ENCODE measurements at regions not wholly inside any gene's neighbourhood (a gene's known extent, or its start where the extent isn't known, plus 50 kb on each side); places are given as distances from the start of the nearest gene placed in this dataset.

DNA sequence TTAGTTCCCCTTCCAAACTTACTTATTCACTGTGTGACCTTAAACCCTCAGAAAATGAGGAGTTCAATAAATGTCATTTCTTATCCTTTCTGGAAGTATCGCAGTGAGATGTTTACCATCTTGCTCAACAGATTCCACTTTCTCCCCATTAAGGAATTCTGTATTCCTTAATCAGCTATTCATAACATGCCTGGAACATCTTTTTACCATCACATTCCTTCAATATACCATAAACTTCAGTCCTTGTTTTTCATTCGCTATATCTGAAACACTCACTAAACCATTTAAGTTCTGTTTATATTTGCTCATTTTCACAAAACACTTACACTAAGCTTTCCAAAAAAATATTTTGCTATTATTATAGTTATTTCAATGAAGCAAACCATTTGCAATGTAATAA, 1158.6 kb downstream of the CDH12 start:
- Histone ChIP-seq H3K4me1 (ENCODE audit: insufficient read depth, low read length) (no peaks in the 10 kb centered on the region), H3K4me3 (ENCODE audit: low read length) (no peak overlapping the region), H3K9me3 (ENCODE audit: low read depth, low read length) (no peaks in the 10 kb centered on the region), H3K27me3 (ENCODE audit: insufficient read depth, low read length) (no peaks in the 10 kb centered on the region)

DNA sequence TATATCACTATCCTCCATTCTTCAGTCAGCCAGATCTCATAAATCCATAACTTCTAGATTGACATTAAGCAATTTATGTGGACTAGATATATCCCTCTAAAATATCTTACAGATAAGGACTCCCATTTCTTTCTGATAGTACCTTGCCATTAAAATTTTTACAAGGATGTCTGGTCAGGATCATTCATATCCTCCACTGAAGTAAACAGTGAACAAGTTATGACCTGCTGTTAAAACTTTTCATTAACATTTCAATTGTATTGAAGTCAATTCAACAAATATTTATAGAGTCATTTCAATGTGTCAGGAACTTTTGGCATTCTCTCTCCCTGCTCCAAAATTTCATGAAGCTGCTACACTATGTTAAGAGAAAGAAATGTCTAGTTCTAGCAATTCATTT, 1159.6 kb downstream of the CDH12 start:
- Histone ChIP-seq H3K4me1 (ENCODE audit: insufficient read depth, low read length) (no peaks in the 10 kb centered on the region), H3K27me3 (ENCODE audit: insufficient read depth, low read length) (no peaks in the 10 kb centered on the region), H3K9me3 (ENCODE audit: low read depth, low read length) (no peaks in the 10 kb centered on the region), H3K4me3 (ENCODE audit: low read length) (no peak overlapping the region)

DNA sequence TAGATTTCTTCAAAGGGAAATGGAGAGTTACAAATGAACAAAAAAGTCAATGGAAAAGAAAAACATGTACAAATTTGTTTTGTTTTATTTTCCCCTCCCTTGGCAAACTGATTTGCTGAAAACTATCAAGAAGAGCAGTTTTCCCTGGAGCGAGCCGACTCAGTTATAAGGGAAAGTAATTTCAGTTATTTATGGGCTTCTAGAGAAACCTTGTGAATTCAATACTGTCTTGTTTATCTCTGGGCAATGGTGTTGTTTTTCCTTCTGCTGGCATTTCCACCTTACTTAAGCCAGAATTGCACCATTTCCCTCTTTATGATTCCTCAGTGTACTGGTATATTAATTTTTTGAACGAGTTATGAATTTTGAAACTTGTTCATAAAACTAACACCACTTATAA, 1163.6 kb downstream of the CDH12 start:
- no peaks in the 10 kb centered on the region for H3K9me3 ChIP-seq (ENCODE audit: low read depth, low read length)
- no peak overlapping the region for H3K4me3 ChIP-seq (ENCODE audit: low read length)
- no peaks in the 10 kb centered on the region for H3K27me3 ChIP-seq (ENCODE audit: insufficient read depth, low read length)
- no peaks in the 10 kb centered on the region for H3K4me1 ChIP-seq (ENCODE audit: insufficient read depth, low read length)

DNA sequence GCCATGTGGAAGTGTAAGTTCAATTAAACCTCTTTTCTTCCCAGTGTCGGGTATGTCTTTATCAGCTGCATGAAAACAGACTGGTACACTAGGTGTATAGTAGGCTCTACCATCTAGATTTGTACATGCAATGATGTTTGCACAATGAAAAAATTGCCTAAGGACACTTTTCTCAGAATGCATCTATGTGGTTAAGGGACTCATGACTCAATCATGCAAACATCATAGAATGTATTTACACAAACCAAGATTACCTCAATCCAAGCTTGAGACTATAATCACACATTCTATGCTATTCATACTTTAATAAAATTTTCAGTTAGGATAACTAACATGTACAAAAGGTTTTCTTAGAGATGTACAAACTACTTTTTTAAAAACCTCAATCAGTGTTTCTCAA, 1164.5 kb downstream of the CDH12 start:
- no peak overlapping the region for H3K4me3 ChIP-seq (ENCODE audit: low read length)

GRCh38 chr5:21687621-21688020, 1165.5 kb downstream of the CDH12 start:
- no peak overlapping the region for H3K4me3 ChIP-seq (ENCODE audit: low read length)
- H3K4me1 ChIP-seq (ENCODE audit: insufficient read depth, low read length), result no peaks in the 10 kb centered on the region
- no peaks in the 10 kb centered on the region for H3K9me3 ChIP-seq (ENCODE audit: low read depth, low read length)
- no peaks in the 10 kb centered on the region for H3K27me3 ChIP-seq (ENCODE audit: insufficient read depth, low read length)

More for the DNA sequence above, 1164.5 kb downstream of the CDH12 start:
- Histone ChIP-seq H3K9me3 (ENCODE audit: low read depth, low read length) (no peaks in the 10 kb centered on the region), H3K27me3 (ENCODE audit: insufficient read depth, low read length) (no peaks in the 10 kb centered on the region), H3K4me1 (ENCODE audit: insufficient read depth, low read length) (no peaks in the 10 kb centered on the region)

GRCh38 chr5:21686706-21687105, 1166.4 kb downstream of the CDH12 start:
- Histone ChIP-seq H3K4me1 (ENCODE audit: insufficient read depth, low read length) (no peaks in the 10 kb centered on the region), H3K27me3 (ENCODE audit: insufficient read depth, low read length) (no peaks in the 10 kb centered on the region), H3K4me3 (ENCODE audit: low read length) (no peak overlapping the region), H3K9me3 (ENCODE audit: low read depth, low read length) (no peaks in the 10 kb centered on the region)

- H3K4me3 ChIP-seq (ENCODE audit: low read length), result no peak overlapping the region
- no peaks in the 10 kb centered on the region for H3K4me1 ChIP-seq (ENCODE audit: insufficient read depth, low read length)
- H3K9me3 ChIP-seq (ENCODE audit: low read depth, low read length), result no peaks in the 10 kb centered on the region
- no peaks in the 10 kb centered on the region for H3K27me3 ChIP-seq (ENCODE audit: insufficient read depth, low read length)
These were observed 1167.6 kb downstream of the CDH12 start for GRCh38 chr5:21685522-21685921.

GRCh38 chr5:21684992-21685391, 1168.2 kb downstream of the CDH12 start:
- Histone ChIP-seq H3K4me3 (ENCODE audit: low read length) (no peak overlapping the region), H3K4me1 (ENCODE audit: insufficient read depth, low read length) (no peaks in the 10 kb centered on the region), H3K27me3 (ENCODE audit: insufficient read depth, low read length) (no peaks in the 10 kb centered on the region), H3K9me3 (ENCODE audit: low read depth, low read length) (no peaks in the 10 kb centered on the region)

DNA sequence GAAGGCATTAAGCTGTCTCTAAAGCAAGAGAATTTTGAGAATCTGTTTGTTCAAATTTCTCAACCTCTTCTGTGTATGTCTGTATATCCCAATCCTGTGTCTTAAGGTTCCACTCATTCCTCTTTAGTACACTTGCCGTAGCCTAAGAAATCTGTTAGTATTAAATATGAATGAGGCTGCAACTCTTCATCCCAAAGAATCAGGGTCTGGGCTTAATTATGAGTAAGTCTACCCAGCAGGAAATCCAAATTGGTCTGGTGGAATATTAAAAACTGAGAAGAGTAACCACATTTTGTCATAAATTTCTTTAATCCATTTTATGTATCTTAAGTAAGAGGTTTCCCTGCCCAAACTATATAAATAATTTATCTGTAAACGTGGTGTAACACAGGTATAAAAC, 1171.2 kb downstream of the CDH12 start:
- Histone ChIP-seq H3K27me3 (ENCODE audit: insufficient read depth, low read length) (no peaks in the 10 kb centered on the region), H3K9me3 (ENCODE audit: low read depth, low read length) (no peaks in the 10 kb centered on the region), H3K4me1 (ENCODE audit: insufficient read depth, low read length) (no peaks in the 10 kb centered on the region), H3K4me3 (ENCODE audit: low read length) (no peak overlapping the region)

- no peaks in the 10 kb centered on the region for H3K9me3 ChIP-seq (ENCODE audit: low read depth, low read length)
- H3K4me3 ChIP-seq (ENCODE audit: low read length), result no peak overlapping the region
- H3K27me3 ChIP-seq (ENCODE audit: insufficient read depth, low read length), result no peaks in the 10 kb centered on the region
- no peaks in the 10 kb centered on the region for H3K4me1 ChIP-seq (ENCODE audit: insufficient read depth, low read length)
These were observed 1172.5 kb downstream of the CDH12 start for GRCh38 chr5:21680641-21681040.

DNA sequence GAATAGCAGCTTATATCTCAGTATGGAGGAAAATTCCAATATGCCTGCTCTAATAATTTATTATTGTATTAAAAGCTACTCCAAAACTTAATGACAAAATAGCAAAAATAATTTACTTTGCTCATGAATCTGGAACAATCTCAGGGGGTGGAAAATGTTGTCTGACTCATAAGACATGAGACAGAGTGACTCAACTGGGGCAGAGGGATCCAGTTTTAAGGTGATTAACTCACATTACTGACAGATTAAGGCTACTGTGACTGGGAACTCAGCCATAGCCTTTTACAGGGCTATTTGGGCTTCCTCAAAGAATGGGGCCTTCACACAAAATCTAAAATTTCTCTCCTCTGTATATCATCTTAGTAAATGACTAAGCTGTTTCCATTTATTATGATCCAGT, 1172.9 kb downstream of the CDH12 start:
- Histone ChIP-seq H3K9me3 (ENCODE audit: low read depth, low read length) (no peaks in the 10 kb centered on the region), H3K27me3 (ENCODE audit: insufficient read depth, low read length) (no peaks in the 10 kb centered on the region), H3K4me3 (ENCODE audit: low read length) (no peak overlapping the region), H3K4me1 (ENCODE audit: insufficient read depth, low read length) (no peaks in the 10 kb centered on the region)

DNA sequence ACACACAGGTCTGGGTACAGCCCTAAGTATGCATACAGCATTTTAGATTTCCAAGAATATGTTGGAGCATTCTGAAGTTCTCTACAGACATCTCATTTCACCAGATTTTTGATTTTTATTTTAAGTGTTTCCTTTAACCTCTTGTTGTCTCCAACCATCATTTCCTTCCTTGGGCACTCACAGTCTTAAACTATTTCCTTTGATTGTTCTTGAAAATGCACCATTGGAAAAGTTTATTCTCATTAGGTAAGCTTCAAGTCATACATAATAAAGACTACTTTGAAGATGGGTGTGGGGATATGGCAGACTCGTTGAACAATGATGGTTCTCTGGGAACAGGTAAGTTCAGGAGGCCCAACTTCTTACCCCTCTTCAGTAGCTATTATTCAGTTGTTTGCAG, 1174.6 kb downstream of the CDH12 start:
- H3K4me3 ChIP-seq (ENCODE audit: low read length), result no peak overlapping the region
- no peaks in the 10 kb centered on the region for H3K4me1 ChIP-seq (ENCODE audit: insufficient read depth, low read length)
- H3K27me3 ChIP-seq (ENCODE audit: insufficient read depth, low read length), result no peaks in the 10 kb centered on the region
- H3K9me3 ChIP-seq (ENCODE audit: low read depth, low read length), result no peaks in the 10 kb centered on the region

DNA sequence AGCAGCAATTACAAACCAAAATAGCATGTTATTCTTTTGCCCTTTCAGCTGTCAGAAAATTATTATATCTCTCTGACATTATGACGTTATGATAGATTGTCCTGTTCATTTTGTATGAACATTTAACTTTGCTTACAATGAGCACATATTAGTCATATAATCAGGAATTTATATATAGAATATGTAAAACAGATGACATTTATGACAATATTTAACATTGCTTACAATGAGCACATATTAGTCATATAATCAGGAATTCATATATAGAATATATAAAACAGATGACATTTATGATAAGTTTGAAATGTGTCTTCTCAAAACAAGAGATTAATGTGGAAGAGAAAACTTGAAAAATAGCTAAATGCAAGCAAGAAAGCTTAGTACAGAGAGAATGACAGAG, 1180.2 kb downstream of the CDH12 start:
- H3K27me3 ChIP-seq (ENCODE audit: insufficient read depth, low read length), result no peaks in the 10 kb centered on the region
- H3K4me3 ChIP-seq (ENCODE audit: low read length), result no peak overlapping the region
- no peaks in the 10 kb centered on the region for H3K9me3 ChIP-seq (ENCODE audit: low read depth, low read length)
- no peaks in the 10 kb centered on the region for H3K4me1 ChIP-seq (ENCODE audit: insufficient read depth, low read length)

GRCh38 chr5:21672360-21672759, 1180.8 kb downstream of the CDH12 start:
- no peaks in the 10 kb centered on the region for H3K4me1 ChIP-seq (ENCODE audit: insufficient read depth, low read length)
- no peaks in the 10 kb centered on the region for H3K27me3 ChIP-seq (ENCODE audit: insufficient read depth, low read length)
- no peaks in the 10 kb centered on the region for H3K9me3 ChIP-seq (ENCODE audit: low read depth, low read length)

DNA sequence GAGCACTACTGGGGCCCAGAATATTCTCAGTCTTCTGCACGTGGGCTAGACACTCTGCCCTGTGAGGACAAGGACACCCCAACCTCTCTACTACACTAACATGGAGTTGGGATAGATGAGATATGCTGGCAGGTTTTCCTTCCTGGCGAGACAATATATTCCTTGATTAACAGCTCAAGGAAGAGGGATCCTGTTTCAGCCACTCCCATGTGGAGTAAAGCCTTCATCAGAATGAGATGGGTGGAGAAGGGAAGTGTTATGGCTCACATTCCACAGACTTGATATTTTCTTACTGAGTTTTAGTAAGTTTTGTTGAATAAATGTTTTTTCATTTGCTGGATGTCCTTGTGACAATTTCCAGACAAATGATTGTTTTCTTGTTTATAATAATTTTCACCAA, 1187.6 kb downstream of the CDH12 start:
- H3K4me3 ChIP-seq (ENCODE audit: low read length), result no peak overlapping the region
- no peaks in the 10 kb centered on the region for H3K9me3 ChIP-seq (ENCODE audit: low read depth, low read length)
- H3K27me3 ChIP-seq (ENCODE audit: insufficient read depth, low read length), result no peaks in the 10 kb centered on the region
- no peaks in the 10 kb centered on the region for H3K4me1 ChIP-seq (ENCODE audit: insufficient read depth, low read length)

More at GRCh38 chr5:21672360-21672759, 1180.8 kb downstream of the CDH12 start:
- H3K4me3 ChIP-seq (ENCODE audit: low read length), result no peak overlapping the region

GRCh38 chr5:21663082-21663481, 1190.1 kb downstream of the CDH12 start:
- no peak overlapping the region for H3K4me3 ChIP-seq (ENCODE audit: low read length)
- H3K9me3 ChIP-seq (ENCODE audit: low read depth, low read length), result no peaks in the 10 kb centered on the region
- H3K4me1 ChIP-seq (ENCODE audit: insufficient read depth, low read length), result no peaks in the 10 kb centered on the region
- no peaks in the 10 kb centered on the region for H3K27me3 ChIP-seq (ENCODE audit: insufficient read depth, low read length)

DNA sequence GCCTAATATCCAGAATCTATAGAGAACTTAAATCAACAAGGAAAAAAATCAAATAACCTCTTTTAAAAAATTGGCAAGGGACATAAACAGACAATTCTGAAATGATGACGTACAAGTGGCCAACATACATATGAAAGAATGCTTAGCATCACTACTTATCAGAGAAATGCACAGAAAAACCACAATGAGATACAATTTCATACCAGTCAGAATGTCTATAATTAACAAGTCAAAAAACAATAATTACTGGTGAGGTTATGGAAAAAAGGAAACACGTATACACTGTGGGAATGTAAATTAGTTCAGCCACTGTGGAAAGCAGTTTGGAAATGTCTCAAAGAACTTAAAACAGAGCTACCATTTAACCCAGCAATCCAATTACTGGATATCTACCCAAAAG, 1192.0 kb downstream of the CDH12 start:
- Histone ChIP-seq H3K9me3 (ENCODE audit: low read depth, low read length) (no peaks in the 10 kb centered on the region), H3K4me3 (ENCODE audit: low read length) (no peak overlapping the region), H3K27me3 (ENCODE audit: insufficient read depth, low read length) (no peaks in the 10 kb centered on the region), H3K4me1 (ENCODE audit: insufficient read depth, low read length) (no peaks in the 10 kb centered on the region)

Data from mononuclear cell (primary cell).